GM12878 (cell line): ENCODE measurements at regions not wholly inside any gene's neighbourhood (a gene's known extent, or its start where the extent isn't known, plus 50 kb on each side); places are given as distances from the start of the nearest gene placed in this dataset.

ENCODE experiments used
- ATAC-seq: fragments of 200-7000 bp; cut with Tn5 transposase; 3 replicates; pipeline ENCODE4 v1.9.1; 2020; ENCODE audit warnings: mild to moderate bottlenecking, moderate library complexity
- BruUV-seq: library from RNA; stranded (reverse); fragments of 400-500 nt; replicated peaks from 2 replicates; lab custom pipeline; 2021; lab: Mats Ljungman, UMichigan
- CTCF ChIA-PET: fragments of 300-600 bp; sonication (Branson Sonifier 250); formaldehyde crosslinking; extraction: SDS; loops from one replicate; lab custom pipeline; 2021; ENCODE audit warnings: inconsistent platforms; lab: Yijun Ruan, JAX
- POLR2A ChIA-PET: fragments of 350-600 bp; formaldehyde crosslinking; extraction: SDS; loops from one replicate; lab custom pipeline; 2021; ENCODE audit warnings: inconsistent platforms; lab: Charles Lee
- RAD21 ChIA-PET: fragments of 300-600 bp; sonication (Branson Sonifier 250); formaldehyde crosslinking; loops from one replicate; lab custom pipeline; 2023; ENCODE audit warnings: antibody characterized with exemption; ENCODE audit not compliant: unreplicated experiment; lab: Charles Lee
- SMC1A ChIA-PET: fragments of 300-600 bp; sonication (Branson Sonifier 250); formaldehyde crosslinking; loops from one replicate; lab custom pipeline; 2023; ENCODE audit not compliant: unreplicated experiment, uncharacterized antibody; lab: Charles Lee
- DNase-seq: peaks from one replicate; pipeline ENCODE4 v3.0.0-alpha.2; 2011; ENCODE audit warnings: low read depth, low spot score
- FAIRE-seq: peaks from 3 replicates; lab custom pipeline; 2011; peaks lifted over from hg19 to GRCh38; lab: Jason Lieb, UNC
- H2AFZ ChIP-seq: 2 replicates; pipeline ENCODE4 v1.6.0; 2011; ENCODE audit warnings: low read depth, low read length, control low read depth; ENCODE audit not compliant: control insufficient read depth
- H3K27ac ChIP-seq: 2 replicates; pipeline ENCODE4 v1.5.1; 2011; ENCODE audit warnings: control low read depth; ENCODE audit not compliant: control insufficient read depth, insufficient read depth
- H3K27me3 ChIP-seq, 2 experiments: replicated peaks in 1 of 2; 2 replicates each; pipeline versions ENCODE4 v1.6.0 to v1.6.1; 2011; ENCODE audit warnings: low read length in 1 of 2; ENCODE audit not compliant: control insufficient read depth in 2 of 2, insufficient read depth in 2 of 2
- H3K36me3 ChIP-seq, 2 experiments: 2 replicates each; pipeline ENCODE4 v1.5.1; 2011; ENCODE audit warnings: low read length in 1 of 2; ENCODE audit not compliant: control insufficient read depth in 2 of 2, insufficient read depth in 2 of 2
- H3K4me1 ChIP-seq: 2 replicates; pipeline ENCODE4 v1.6.1; 2011; ENCODE audit warnings: mild to moderate bottlenecking, low read length, moderate library complexity, mixed read lengths; ENCODE audit not compliant: control insufficient read depth, insufficient read depth
- H3K4me2 ChIP-seq: 2 replicates; pipeline ENCODE4 v1.6.0; 2011; ENCODE audit warnings: control low read depth; ENCODE audit not compliant: control insufficient read depth, insufficient read depth
- H3K4me3 ChIP-seq: fragments of 200-600 bp; sonication (generic); 2 replicates; pipeline ENCODE4 v1.5.1; 2016
- H3K79me2 ChIP-seq: 2 replicates; pipeline ENCODE4 v1.6.0; 2011; ENCODE audit warnings: low read length; ENCODE audit not compliant: control insufficient read depth, insufficient read depth
- H3K9ac ChIP-seq: 2 replicates; pipeline ENCODE4 v1.8.0; 2011; ENCODE audit warnings: low read length, control low read depth, mixed read lengths; ENCODE audit not compliant: control insufficient read depth, insufficient read depth
- H3K9me3 ChIP-seq: replicated peaks from 3 replicates; pipeline ENCODE4 v1.5.1; 2011; ENCODE audit warnings: mild to moderate bottlenecking, low read length; ENCODE audit not compliant: control insufficient read depth, insufficient read depth
- H4K20me1 ChIP-seq: 2 replicates; pipeline ENCODE4 v1.6.0; 2011; ENCODE audit not compliant: control insufficient read depth, insufficient read depth
- CEBPB ChIP-seq, 2 experiments: fragments of 150-350 bp in 1 of 2; IDR thresholded peaks; 2 replicates each; pipeline ENCODE4 v1.6.1; 2012 to 2014; ENCODE audit warnings: low read depth in 2 of 2, low read length in 2 of 2, borderline replicate concordance in 1 of 2, inconsistent platforms in 1 of 2
- CHD2 ChIP-seq: IDR thresholded peaks from 2 replicates; pipeline ENCODE4 v1.6.1; 2011; ENCODE audit warnings: low read depth, low read length, improper control_type of control experiment, borderline replicate concordance
- GABPA ChIP-seq: IDR thresholded peaks from 2 replicates; pipeline ENCODE4 v1.6.1; 2014; ENCODE audit warnings: antibody characterized with exemption, low read depth, mild to moderate bottlenecking, inconsistent platforms
- JUNB ChIP-seq: IDR thresholded peaks from 2 replicates; pipeline ENCODE4 v1.6.1; 2016; ENCODE audit warnings: antibody characterized with exemption, mild to moderate bottlenecking
- NFYB ChIP-seq: IDR thresholded peaks from 2 replicates; pipeline ENCODE4 v1.6.1; 2011; ENCODE audit warnings: low read depth, mild to moderate bottlenecking, low read length, improper control_type of control experiment, moderate library complexity; ENCODE audit not compliant: insufficient read depth
- NR2C1 ChIP-seq: fragments of 450-650 bp; IDR thresholded peaks from 2 replicates; pipeline ENCODE4 v1.6.1; 2017; ENCODE audit warnings: antibody characterized with exemption, mild to moderate bottlenecking, moderate library complexity
- RELA ChIP-seq: fragments of 450-650 bp; IDR thresholded peaks from 2 replicates; pipeline ENCODE4 v1.8.0; 2014; ENCODE audit warnings: borderline replicate concordance; ENCODE audit not compliant: partially characterized antibody
- SMARCA5 ChIP-seq: fragments of 450-650 bp; IDR thresholded peaks from 2 replicates; pipeline ENCODE4 v1.6.1; 2017; ENCODE audit warnings: mild to moderate bottlenecking
- SP1 ChIP-seq: IDR thresholded peaks from one replicate; pipeline ENCODE4 v1.6.1; 2011; ENCODE audit warnings: low read depth, low read length
- ZNF384 ChIP-seq: IDR thresholded peaks from 2 replicates; pipeline ENCODE4 v1.6.1; 2012; ENCODE audit warnings: low read depth, mild to moderate bottlenecking, low read length, improper control_type of control experiment, borderline replicate concordance
- WGBS: methylation state at CpG from one replicate; pipeline ENCODE4 v1.1.6; 2016; ENCODE audit warnings: low lambda C conversion rate; ENCODE audit not compliant: insufficient replicate concordance, insufficient coverage; ENCODE audit errors: missing lambda C conversion rate; 5-methylcytosine and 5-hydroxymethylcytosine counted together
- in situ Hi-C: fragments of 300-500 bp; cut with MboI; formaldehyde crosslinking; loops from 9 replicates; pipeline ENCODE4 v1.14.3; 2018; ENCODE audit warnings: mixed read lengths
- intact Hi-C: fragments of 100-400 bp; cut with micrococcal nuclease; formaldehyde crosslinking; loops from one replicate; pipeline ENCODE4 v1.14.2; 2022; ENCODE audit not compliant: unreplicated experiment
- TF ChIP-seq, protein P1 (sequence below): IDR thresholded peaks from 2 replicates; pipeline ENCODE4 v1.6.1; 2012; ENCODE audit warnings: low read depth, low read length, improper control_type of control experiment

DNA sequence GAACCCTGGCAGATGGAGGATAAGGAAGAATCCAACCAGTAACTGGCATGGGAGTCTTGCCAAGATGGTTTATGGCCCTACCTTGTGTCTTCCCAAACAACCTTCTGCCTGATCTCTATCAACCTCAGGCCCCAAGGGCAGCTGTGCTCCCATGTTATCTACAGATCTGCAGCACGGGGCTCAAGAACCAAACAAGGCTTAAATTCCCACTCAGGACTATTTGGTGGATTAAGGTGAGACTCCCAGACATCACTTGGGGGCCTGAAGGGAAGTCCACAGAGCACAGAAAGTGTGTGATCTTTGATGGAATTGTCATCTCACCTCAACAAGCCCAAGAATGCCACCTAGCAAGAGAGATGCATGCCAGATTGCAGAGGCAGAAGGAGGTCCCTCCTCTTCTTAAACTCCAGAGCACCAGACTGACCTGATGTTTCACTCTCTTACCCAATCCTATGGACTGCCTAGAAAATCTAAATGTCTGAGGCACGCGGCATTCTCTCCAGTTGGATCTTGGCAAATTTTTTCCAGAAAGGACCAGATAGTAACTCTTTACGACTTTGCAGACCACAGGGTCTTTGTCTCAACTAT is 759.5 kb upstream of the TBX3 start:
- Histone ChIP-seq H2AFZ (no peak overlapping the region), H3K79me2 (no peaks in the 10 kb centered on the region), H3K27ac (no peak overlapping the region), H3K4me1 (no peaks in the 10 kb centered on the region), H3K9me3 (no peaks in the 10 kb centered on the region), H3K4me3 (no peak overlapping the region), H3K9ac (no peak overlapping the region), H3K4me2 (no peak overlapping the region), H4K20me1 (no peaks in the 10 kb centered on the region), H3K36me3 (no peaks in the 10 kb centered on the region), H3K27me3 (peaks cover 0 to 2% of the 10 kb centered on the region in 2 experiments; a peak in 1 of 4 replicates)
- intact Hi-C loops = no loop called here
- ChIA-PET CTCF (interaction anchor here (0.6 kb wide), 1 partner anchor 185 kb away, joined by 3 read pairs; no protein-coding TSS in a partner anchor), RAD21 (no interaction called here), SMC1A (no interaction called here), POLR2A (no interaction called here)
- no TSS peak for BruUV-seq
- no peak for DNase-seq
- in situ Hi-C loops = no loop called here
- WGBS = 31% methylated on average over 4 of the region's 4 CpGs
- FAIRE-seq = no peak
- no peak for ATAC-seq
- TF ChIP-seq SMARCA5 (no peak), SP1 (no peak), CEBPB (IDR thresholded peaks at IDR 0.05; ENCODE audit: borderline replicate concordance in 1 of 2, low read depth in 2 of 2, low read length in 2 of 2) (no peak)

DNA sequence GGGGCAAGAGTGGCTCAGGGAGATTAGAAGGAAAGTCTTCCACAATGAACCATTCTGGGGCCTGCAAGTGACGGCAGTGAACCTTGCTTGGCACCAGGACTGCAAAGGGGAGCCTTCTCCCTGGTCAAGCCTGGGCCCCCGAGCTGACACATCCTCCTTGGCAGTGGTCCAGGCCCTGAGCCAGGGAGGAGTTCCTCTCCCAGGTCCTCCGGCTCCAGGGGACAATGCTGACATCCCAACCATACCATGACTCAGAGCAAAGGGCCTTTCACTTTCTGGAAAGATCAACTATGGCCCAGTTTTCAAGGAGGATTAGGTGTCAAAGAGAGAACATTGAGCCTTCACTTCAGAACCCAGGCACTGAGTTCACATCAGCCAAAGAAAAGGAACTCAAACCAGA is 756.5 kb upstream of the TBX3 start:
- Histone ChIP-seq H3K9me3 (no peaks in the 10 kb centered on the region), H3K79me2 (no peaks in the 10 kb centered on the region), H3K4me3 (no peak overlapping the region), H3K27ac (no peak overlapping the region), H3K4me2 (no peak overlapping the region), H3K9ac (no peak overlapping the region), H3K4me1 (no peaks in the 10 kb centered on the region), H2AFZ (no peak overlapping the region), H3K27me3 (peaks cover 0 to 2% of the 10 kb centered on the region in 2 experiments; a peak in 1 of 4 replicates), H4K20me1 (no peaks in the 10 kb centered on the region), H3K36me3 (no peaks in the 10 kb centered on the region)
- in situ Hi-C loops = no loop called here
- POLR2A ChIA-PET = no interaction called here
- ATAC-seq (no peak), DNase-seq (no peak), FAIRE-seq (no peak)
- TF ChIP-seq JUNB (no peak), ZNF384 (no peak), CHD2 (no peak), NFYB (no peak), RELA (no peak), GABPA (no peak), NR2C1 (no peak)
- TF ChIP-seq, protein P1, sequence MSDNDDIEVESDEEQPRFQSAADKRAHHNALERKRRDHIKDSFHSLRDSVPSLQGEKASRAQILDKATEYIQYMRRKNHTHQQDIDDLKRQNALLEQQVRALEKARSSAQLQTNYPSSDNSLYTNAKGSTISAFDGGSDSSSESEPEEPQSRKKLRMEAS = no peak
- RAD21 ChIA-PET = no interaction called here
- SMC1A ChIA-PET = no interaction called here
- CTCF ChIA-PET = no interaction called here
- no TSS peak for BruUV-seq
- WGBS = 2% methylated on average over 3 of the region's 3 CpGs
- intact Hi-C loops = no loop called here
